Nephron progenitor cell (in vitro differentiated cells): ENCODE measurements at regions not wholly inside any gene's neighbourhood (a gene's known extent, or its start where the extent isn't known, plus 50 kb on each side); places are given as distances from the start of the nearest gene placed in this dataset.

Experiments used
- DNase-seq: peaks from one replicate; pipeline ENCODE4 v3.0.0; 2021
- H3K27ac Mint-ChIP-seq: 2 replicates; pipeline ENCODE4 v1.8.0; 2021; ENCODE audit warnings: mild to moderate bottlenecking, moderate library complexity, mixed read lengths
- H3K27me3 Mint-ChIP-seq: 2 replicates; pipeline ENCODE4 v1.8.0; 2021; ENCODE audit warnings: mild to moderate bottlenecking, low read depth, mixed read lengths; ENCODE audit not compliant: poor library complexity
- H3K36me3 Mint-ChIP-seq: 2 replicates; pipeline ENCODE4 v1.8.0; 2021; ENCODE audit warnings: low read depth, mixed read lengths
- H3K4me1 Mint-ChIP-seq: 2 replicates; pipeline ENCODE4 v1.8.0; 2021; ENCODE audit warnings: mixed read lengths
- H3K4me3 Mint-ChIP-seq: 2 replicates; pipeline ENCODE4 v1.8.0; 2021; ENCODE audit warnings: mild to moderate bottlenecking, moderate library complexity, mixed read lengths
- H3K9me3 Mint-ChIP-seq: 2 replicates; pipeline ENCODE4 v1.8.0; 2021; ENCODE audit warnings: mild to moderate bottlenecking, moderate library complexity, mixed read lengths
- TF ChIP-seq, protein P1 (sequence below): fragments of 200-600 bp; sonication (generic); IDR thresholded peaks from 2 replicates; pipeline ENCODE4 v1.5.0; 2021; ENCODE audit warnings: antibody characterized with exemption

GRCh38 chr2:7419814-7420311 lies 502.7 kb downstream of the RNF144A start:
- Mint-ChIP-seq H3K9me3 (peaks cover 13% of the 10 kb centered on the region), H3K27ac (no peak overlapping the region), H3K27me3 (peaks cover 3% of the 10 kb centered on the region), H3K36me3 (no peaks in the 10 kb centered on the region), H3K4me1 (no peaks in the 10 kb centered on the region), H3K4me3 (no peak overlapping the region)
- TF ChIP-seq, protein P1, sequence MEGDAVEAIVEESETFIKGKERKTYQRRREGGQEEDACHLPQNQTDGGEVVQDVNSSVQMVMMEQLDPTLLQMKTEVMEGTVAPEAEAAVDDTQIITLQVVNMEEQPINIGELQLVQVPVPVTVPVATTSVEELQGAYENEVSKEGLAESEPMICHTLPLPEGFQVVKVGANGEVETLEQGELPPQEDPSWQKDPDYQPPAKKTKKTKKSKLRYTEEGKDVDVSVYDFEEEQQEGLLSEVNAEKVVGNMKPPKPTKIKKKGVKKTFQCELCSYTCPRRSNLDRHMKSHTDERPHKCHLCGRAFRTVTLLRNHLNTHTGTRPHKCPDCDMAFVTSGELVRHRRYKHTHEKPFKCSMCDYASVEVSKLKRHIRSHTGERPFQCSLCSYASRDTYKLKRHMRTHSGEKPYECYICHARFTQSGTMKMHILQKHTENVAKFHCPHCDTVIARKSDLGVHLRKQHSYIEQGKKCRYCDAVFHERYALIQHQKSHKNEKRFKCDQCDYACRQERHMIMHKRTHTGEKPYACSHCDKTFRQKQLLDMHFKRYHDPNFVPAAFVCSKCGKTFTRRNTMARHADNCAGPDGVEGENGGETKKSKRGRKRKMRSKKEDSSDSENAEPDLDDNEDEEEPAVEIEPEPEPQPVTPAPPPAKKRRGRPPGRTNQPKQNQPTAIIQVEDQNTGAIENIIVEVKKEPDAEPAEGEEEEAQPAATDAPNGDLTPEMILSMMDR = no peak
- DNase-seq = no peak

DNA sequence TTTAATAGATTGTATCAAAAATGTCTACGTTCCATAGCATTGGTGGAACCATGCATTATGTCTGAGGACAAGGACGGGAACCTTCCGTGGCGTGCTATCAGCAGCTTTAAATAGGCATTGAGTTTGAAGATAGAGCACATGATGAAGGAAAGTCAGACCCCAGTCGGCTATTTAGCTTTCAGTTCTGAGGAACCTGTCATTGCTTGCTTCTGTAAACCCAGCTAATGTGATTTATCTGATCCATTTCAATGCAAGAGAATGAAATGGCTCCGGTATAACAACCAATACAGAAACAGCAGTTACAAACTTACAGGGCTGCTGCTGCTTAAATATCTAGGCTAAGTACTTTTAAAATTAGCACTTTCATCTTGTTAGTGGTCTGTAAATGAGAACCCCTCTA lies 503.3 kb downstream of the RNF144A start:
- no peak for DNase-seq
- no peak overlapping the region for H3K4me3 Mint-ChIP-seq
- H3K4me1 Mint-ChIP-seq = no peaks in the 10 kb centered on the region
- H3K9me3 Mint-ChIP-seq = peaks cover 13% of the 10 kb centered on the region
- H3K36me3 Mint-ChIP-seq = no peaks in the 10 kb centered on the region
- no peak overlapping the region for H3K27ac Mint-ChIP-seq
- peaks cover 6% of the 10 kb centered on the region for H3K27me3 Mint-ChIP-seq
- TF ChIP-seq, protein P1 = no peak

- DNase-seq = no peak
- TF ChIP-seq, protein P1 = no peak
- Mint-ChIP-seq H3K27me3 (peaks cover 7% of the 10 kb centered on the region), H3K9me3 (no peaks in the 10 kb centered on the region), H3K27ac (no peak overlapping the region), H3K4me3 (no peak overlapping the region), H3K36me3 (no peaks in the 10 kb centered on the region), H3K4me1 (peaks cover 23% of the 10 kb centered on the region)
Measured at GRCh38 chr2:7424481-7424880, 507.3 kb downstream of the RNF144A start.

GRCh38 chr2:7427293-7428060 lies 510.3 kb downstream of the RNF144A start:
- Mint-ChIP-seq H3K4me3 (no peak overlapping the region), H3K9me3 (peaks cover 4% of the 10 kb centered on the region), H3K27ac (no peak overlapping the region), H3K4me1 (peaks cover 35% of the 10 kb centered on the region), H3K27me3 (peaks cover 7% of the 10 kb centered on the region), H3K36me3 (peaks cover 2% of the 10 kb centered on the region)
- TF ChIP-seq, protein P1 = peak; percentile 69
- DNase-seq = peak; percentile 38

GRCh38 chr2:7428454-7429204 lies 511.4 kb downstream of the RNF144A start:
- TF ChIP-seq, protein P1 = no peak
- Mint-ChIP-seq H3K27me3 (peaks cover 10% of the 10 kb centered on the region), H3K36me3 (peaks cover 9% of the 10 kb centered on the region), H3K4me1 (peaks cover 35% of the 10 kb centered on the region), H3K9me3 (peaks cover 14% of the 10 kb centered on the region), H3K27ac (no peak overlapping the region), H3K4me3 (no peak overlapping the region)
- no peak for DNase-seq
